T-helper 1 cell treated with Interleukin-12 subunit alpha and Interleukin-12 subunit beta and Interleukin-4 antibody, amounts not matched to agents 30 ng/mL and 1 ng/mL, for 36 hours (primary cell): ENCODE measurements at regions not wholly inside any gene's neighbourhood (a gene's known extent, or its start where the extent isn't known, plus 50 kb on each side); places are given as distances from the start of the nearest gene placed in this dataset.

ENCODE experiments used
- intact Hi-C: fragments of 100-400 bp; cut with micrococcal nuclease; formaldehyde crosslinking; loops from one replicate; pipeline ENCODE4 v1.15.1; 2024

DNA sequence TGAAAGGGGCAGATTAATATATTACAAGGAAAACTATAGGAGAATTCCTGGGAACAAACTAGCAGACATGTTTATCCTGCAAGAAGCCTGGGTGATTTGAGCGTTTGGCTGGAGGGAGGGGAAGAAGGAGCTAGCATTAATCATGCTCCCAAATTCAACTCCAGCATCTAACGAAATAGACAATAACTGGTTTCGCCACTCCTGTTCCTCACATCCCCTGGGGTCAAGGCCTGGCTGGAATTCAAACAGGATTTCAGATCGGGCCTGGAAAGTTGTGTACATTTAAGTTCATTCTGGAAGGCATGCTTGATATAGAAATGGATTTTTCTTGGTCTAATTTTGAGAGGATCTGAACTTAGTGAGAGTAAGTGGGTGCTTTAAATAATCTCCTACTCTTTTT lies 126.1 kb upstream of the CTAGE1 start:
- intact Hi-C loops: no loop called here

DNA sequence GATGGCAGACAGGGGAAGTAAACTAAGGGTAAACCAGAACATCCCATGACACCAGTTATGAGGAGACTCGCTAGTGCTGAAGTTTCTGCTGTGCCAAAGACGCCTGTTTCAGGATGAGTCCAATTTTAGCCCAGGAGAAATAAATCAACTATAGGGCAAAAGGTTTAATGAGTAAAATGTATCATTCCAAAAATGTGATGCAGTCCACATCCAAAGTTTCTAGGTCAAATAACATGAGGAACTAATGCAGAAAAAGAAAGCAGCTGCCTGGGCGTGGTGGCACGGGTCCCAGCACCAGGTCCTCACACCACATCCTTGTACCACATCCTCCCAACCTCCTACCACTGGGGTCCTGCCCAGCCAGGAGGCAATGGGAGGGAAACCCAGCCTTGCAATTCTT lies 126.9 kb upstream of the CTAGE1 start:
- intact Hi-C loops: no loop called here

DNA sequence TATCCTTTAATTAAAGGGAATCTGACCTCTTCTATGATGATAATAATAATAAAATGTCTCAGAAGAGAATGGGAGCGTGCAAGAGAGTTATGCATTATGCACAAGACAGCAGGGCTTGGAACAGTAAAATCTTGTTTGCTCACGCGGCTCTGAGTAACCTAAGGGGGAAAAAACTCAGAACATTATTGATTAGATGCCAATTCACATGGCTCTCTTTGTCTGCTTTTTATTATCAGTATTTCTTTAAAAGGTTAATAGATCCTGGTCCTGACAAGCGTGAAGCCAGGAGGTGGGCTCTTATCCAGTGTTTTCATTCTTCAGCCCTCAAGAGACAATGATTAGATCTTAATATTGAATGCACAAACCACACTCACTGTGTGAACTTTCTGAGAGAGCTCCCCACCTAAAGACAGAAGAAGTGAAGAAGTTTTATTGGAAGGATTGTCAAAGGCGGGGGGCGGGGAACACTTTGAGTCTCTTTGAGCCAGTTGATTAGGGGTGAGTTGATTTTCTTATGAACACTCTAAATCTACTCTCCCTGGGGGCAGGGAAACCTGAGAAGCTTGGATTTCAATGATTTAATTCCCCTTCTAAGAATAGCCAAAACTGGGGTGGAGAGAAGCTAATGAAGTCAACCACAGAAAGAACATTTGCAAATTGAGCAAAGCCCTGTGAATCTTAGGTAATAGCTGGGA lies 127.5 kb upstream of the CTAGE1 start:
- intact Hi-C loops: no loop called here

DNA sequence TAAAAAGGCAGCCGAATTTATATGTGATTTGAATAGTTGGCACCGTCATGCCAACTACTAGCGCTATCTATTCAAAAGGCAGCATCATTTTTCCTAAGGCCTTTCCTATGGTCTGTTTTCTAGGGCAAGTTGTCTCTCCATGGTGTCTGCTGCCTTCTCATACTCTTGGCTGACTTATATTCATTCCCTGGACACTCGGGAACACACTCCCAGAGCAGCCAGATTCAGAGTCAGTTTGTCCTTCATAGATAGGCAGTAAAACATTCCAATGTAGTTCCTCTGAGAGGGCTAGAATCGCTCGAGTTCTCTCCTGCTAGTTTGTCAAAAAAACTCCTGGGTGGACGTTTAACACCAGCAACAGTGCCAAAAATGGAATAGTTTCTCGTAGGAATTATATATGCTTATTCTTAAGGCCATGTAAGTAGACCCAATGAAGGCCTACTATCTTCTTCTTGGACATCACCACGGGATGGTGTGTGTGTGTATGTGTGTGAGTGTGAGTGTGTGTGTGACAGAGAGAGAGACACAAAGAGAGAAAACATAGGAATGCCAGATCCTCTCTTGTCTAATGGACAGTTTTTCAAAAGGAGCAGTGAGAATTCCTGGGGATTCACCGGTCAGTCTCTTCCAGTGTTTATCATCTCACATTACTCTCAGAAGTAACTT lies 129.3 kb upstream of the CTAGE1 start:
- intact Hi-C loops: no loop called here

DNA sequence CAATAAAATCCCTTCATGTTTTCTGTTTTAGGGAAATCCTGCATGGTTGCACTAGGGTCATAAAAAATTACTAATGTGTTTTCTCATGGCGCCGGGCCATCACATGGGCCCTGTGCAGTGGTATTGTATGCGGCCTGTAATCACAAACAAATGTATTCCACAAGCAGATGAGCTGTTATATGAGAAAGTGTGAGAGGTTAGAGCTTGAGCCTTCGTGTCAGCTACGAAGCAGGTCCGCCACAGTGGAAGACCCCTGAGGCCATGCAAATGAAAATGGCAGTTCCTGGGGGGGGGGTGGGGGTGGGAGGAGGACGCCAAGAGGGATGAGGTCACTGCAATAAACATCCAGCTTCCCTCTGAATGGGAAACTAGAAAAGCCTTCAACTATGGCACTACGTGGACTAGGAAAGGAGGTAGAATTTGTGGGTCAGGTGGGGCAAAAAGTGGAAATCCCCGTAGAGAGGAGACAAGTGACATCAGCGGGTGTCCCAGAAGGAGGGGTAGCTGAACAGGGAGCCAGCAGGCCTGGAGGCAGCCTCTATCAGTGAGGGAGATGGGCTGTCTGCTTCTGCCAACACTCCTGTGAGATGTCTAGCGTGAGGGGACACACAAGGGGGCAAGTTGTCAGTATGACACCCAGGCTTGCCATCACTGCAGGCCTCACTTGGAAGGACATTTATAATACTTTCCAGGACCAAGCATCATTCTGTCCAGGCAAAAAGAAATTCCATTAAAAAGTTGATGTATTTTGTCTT lies 130.3 kb upstream of the CTAGE1 start:
- intact Hi-C loops: no loop called here

DNA sequence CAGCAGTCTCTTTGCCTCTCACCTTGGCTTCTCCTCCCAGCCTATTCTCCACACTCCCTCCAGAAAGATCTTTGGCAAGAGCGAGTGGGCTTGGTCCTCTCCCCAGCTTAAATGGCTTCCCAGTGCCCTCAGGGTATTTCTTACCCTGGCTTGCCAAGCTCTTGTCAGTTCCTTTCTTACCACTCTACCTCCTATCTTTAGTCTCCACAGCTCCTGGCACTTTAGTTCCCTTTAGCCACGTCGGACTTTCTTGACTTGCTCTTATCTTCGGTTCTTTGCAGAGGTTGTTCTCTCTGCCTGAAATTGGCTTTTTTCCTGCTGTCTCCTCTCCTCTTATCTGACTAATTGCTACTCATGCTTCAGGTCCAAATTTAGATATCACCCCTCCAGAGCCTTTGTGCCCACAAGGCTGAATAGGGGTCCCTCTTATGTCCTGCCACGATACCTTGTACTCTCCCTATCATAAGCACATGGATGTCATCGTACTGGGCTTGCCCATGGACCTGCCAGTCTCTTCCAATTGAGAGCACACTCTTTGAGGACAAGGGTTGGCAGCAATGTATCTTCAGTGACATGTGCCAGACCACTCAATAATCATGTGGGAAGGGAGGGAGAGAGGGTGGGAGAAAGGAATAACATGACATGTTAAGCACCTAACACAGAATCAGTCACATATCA lies 131.7 kb upstream of the CTAGE1 start:
- intact Hi-C loops: no loop called here

DNA sequence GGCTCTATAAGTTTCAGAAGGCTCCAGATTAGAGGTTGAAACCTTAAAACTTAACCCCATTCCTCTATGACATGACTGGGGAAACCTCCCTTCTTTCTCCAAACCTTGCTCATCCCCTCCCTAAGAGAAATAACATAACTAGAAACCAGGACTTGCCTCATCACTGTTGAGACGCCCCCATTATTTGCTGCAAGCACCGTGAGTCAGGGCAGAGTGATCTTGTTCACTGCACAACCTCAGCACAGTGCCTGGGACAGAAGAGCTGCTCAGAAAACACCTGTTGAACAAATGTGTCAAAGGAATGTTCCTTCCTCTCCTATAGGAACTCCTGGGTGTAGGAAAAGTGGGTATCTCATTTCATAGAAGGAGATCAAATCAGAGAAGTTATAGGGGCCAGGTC lies 132.7 kb upstream of the CTAGE1 start:
- intact Hi-C loops: no loop called here

DNA sequence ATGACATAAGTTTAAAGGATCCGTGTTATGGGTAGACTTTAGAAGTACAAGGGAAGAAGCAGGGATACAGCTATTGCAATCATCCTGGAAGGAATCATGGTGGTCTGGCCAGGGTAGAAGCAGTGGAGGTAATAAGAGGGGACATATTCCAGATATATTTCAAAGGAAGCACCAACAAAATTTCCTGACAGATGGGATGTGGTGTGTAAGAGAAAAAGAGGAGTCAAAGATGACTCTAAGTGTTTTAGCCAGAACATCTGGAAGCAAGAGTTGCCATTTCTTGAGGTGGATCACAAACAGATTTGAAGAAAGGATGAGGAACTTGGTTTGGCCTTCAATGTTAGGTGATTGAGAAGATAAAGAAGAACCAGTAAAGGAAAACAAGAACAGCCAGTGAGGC lies 133.1 kb upstream of the CTAGE1 start:
- intact Hi-C loops: no loop called here

DNA sequence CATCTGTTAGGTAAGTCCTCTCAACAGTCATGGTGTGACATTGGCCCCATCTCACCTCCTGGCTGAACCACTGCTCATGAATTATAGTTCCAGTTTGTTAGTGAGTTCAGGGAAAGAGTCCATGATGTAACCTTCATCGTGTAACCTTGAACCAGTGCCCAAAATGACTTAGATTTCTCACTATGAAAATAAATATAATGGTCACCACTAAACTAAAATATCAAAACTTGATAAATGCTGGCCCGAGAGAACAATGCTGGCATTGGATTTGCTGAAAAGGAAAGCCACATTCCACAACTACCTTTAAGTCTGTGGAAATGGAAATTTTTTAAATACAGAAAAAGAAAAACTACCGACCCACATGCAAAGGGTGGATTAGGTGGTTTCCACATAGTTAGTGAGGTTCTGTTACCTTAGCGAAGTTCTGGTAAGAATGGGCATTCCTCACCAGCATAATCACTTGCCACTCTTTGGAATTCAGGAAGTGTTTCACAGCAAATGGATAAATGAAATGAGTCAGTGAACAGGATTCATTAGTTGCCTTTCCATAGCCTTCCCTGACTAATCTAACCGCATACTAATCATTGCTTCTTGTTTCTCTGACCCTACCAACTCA lies 133.9 kb upstream of the CTAGE1 start:
- intact Hi-C loops: no loop called here

DNA sequence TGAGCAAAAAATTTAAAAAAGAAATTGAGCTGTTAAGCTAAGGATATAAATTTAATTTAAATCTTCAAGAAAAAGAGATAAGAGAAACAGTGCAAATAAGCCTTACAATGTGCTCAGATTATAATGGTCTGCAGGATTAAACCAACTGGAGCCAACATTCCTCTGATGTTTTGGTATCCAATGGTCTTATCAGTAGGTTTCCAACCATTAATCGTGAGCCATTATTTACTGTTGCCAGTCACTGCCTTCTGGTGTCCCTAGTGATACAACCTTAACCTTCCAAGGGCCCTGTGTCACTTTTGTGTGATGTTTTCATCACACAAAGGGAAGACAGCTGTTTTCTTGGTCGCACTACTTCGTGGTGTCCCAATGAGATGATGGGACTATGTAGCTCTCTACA lies 134.5 kb upstream of the CTAGE1 start:
- intact Hi-C loops: no loop called here

DNA sequence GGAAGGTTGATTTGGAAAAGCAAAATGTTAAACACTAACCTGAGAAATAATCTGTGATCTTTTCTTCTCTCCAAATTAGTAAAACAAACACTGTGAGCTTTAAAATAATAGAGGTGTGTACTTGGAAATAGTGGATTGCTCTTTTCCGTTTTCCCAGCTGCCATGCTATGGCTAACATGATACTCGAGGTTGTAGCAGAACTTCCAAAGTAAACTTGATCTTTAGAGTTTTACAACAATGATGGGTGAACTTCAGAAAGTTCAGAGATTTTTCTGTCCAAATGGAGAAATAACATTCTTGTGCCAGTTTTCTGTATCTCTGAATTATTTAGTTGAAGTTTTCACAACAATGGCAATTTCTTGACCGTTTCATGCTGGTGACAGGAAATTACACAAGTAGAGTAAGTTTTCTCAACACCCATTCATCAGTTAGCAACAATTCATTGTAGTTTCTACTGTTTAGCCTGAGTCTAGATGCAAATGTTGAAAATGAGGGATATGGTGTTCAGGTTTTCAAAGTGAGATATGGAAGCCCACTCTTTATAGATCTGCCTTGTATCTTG lies 135.3 kb upstream of the CTAGE1 start:
- intact Hi-C loops: no loop called here

DNA sequence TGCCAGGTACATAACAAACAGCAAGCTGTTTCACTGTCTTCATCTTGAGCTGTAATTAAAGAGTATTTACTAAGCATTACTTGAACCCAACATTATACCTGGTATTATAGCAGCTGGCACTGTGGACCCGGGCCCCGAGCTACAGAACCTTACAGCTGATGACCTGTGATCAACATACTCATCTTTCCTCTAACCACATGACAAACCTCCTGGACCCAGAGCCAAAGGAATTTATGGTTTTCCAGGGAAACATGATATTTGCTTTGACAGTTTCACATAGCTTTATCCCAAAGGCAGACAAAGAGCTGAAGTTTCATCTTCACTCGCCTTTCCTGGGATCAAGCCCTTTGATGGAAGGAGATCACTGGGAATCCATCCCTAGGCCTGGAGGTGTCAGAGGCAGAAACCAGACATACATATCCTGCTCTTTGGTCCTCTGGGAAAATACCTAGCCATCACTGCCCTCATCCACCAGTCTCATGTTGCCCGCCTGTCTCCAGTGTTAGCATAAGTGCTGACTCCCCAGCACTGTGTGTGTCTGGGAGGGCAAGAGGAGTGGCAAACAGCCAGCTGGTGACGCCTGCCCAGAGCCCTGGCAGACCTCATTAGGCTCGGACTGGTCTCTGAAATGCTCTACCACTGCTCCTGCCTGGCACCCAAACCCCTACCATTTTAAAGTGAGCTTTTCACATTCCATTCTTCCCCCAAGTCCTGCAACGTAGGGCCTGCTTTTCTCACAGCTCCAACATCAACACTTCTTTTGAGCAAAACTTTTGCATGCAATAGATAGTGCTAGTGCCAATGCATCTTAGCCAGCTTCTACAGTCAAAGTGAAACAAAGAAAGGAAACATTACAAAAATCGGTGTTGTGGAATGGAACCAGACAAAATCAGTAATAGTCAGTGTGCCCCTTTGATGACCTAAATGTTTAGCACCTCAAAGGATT lies 138.8 kb upstream of the CTAGE1 start:
- intact Hi-C loops: no loop called here

DNA sequence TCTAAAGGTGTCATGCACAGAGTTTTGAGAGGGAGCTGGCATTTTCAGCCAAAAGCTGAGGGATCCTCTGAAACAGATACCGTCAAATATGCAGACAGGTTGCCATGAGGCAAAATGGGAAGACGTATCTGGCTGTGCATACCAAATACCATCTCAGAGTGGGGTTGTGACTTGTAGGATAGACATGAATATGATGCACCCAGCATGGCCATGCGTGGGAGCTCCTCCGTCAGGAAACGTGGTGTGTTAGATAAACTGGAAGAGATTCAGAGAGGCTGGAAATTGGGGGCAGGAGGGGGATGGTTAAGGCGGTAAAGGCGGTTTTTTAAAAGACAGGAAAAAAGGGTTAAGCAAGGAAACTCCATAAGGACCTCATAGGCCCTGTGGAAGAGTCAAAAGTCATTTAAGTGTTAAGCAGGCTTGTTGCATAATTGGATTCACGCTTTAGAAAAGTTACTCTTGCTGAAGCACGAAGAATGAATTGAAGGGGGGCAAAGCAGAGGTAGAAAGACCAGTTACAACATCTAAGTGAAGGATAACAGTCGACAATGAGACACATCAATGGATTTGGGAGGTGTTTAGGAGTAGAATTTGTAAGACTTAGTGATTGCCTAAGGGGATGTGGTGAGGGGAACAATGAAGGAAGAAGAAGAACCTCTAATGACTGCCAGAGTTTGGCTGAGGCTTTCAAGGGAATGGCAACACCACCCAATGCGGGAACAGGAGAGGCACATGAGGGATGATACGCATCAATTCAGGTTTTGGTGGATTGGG lies 139.6 kb upstream of the CTAGE1 start:
- intact Hi-C loops: no loop called here

DNA sequence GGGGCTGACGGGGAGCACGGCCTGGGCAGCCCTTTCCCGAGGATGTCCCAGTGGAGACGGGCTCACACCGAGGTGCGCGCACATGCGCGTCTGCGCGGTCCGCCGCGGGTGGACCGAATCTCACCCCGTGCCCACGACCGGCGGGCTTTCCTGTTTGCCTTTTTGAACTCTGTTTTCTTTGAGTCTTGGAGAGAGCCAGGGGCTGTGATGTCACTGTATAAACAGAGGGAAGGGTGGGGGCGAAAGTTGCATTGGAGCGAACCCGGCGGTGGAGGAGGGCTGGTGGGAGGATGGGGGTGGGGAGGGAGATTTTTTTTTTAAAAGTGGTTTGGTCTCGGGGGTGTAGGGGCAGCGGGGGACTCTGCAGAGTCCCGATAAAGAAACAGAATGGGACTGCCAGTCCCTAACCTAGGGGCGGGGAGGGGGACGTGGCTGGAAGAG lies 141.2 kb upstream of the CTAGE1 start:
- intact Hi-C loops: no loop called here

DNA sequence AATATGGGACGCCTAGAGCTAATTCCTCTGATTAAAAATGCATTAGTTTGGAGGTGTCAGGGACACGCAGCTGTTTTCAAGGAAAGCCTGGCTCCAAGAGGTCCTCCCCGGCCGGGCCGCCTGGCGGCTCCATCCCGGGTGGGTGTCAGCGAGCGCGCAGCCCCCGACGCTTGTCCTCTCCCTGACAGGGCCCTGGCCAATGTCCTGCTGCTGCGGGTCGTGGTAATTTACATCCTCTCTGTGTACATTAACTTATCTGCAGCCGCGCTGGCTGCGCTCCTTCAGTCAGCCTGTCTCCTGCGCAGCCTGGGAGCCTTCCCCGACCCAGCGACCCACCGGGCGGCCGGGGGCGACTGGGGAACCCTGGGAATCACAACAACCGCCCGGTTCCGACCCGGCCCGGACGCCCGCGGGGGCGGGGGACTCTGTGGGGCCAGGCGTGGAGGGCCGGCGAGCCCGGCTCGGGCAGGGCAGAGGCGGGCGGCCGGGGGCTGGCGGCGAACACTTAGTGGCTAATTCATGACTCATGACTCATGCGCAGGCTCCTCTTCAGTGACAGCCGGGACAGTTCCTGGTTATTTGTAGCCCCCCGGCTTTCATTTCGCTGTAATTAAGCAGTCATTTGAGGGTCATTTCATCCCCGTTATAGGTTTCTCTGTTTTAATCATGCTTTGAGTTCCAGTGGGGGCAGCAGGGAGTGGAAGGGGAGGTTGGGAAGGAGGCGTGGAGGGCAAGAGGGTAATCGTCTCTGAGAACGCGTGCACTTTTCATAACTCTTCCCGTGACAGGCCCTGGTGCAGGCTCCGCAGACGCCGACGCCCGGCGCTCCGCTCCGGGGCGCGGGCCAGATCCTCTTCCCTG lies 141.9 kb upstream of the CTAGE1 start:
- intact Hi-C loops: loop anchor here (10.0 kb wide), 1 partner anchor 395 kb away; the partner anchor contains the start of gene GATA6

DNA sequence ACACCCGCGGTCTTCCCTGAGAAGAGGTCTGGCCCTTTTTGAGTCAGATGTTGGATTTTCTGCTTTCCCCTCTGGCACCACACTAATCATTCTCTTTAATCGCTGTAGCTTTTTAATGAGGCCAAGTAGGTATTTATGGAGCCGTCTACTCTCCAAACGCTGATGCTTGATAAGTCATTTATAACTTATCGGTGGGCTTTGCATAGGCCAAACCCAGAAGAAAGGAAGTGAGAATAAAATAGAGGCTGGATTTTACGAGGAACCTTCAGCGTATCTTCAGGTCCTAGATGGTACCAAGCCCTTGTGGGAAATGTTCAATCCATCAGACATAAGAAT lies 142.5 kb upstream of the CTAGE1 start:
- intact Hi-C loops: loop anchor here (10.0 kb wide), 1 partner anchor 395 kb away; the partner anchor contains the start of gene GATA6

DNA sequence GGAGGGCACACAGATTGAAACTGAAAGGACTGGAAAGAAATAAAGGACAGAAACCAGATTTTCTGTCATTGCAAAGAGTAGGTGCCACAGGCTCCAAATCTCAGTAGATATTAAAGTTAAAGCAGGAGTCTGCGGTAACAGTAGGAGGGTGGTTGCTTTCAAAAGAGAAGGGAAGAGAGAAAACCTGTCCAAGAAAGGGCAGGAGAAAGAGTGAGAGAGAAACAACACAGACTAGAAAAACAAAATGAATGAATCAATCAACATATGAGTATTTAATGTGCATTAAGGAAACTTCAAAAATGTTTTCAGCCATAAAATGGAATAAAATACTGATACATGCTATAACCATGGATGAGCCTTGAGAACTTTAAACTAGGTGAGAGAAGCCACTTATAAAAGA lies 143.1 kb upstream of the CTAGE1 start:
- intact Hi-C loops: loop anchor here (10.0 kb wide), 1 partner anchor 396 kb away; the partner anchor contains the start of gene GATA6

DNA sequence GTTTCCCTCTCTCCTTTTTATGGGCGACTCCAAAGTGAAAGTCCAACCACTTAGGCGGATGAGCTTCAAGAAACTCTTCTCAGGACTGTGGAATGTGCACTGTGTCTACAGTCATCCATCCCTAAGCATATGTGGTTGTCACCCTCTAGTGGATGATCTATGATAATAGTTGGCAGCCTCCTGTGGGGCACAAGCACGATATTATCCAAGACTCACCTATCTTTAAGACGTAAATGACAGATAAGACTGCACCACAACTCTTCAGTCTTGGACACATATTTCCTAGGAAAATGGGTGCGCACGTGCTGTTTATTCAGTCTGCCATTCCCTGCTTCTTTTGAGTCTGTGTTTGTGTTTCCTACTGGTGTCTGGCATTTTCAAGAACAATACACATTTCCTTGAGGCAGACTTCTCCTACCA lies 145.5 kb upstream of the CTAGE1 start:
- intact Hi-C loops: loop anchor here (2.0 to 10.0 kb wide), 2 partner anchors 398 to 566 kb away; partner anchors contain the start of gene GATA6
